ENCODE measurements at regions not wholly inside any gene's neighbourhood (a gene's known extent, or its start where the extent isn't known, plus 50 kb on each side); places are given as distances from the start of the nearest gene placed in this dataset.

- DNase-seq (ENCODE audit: insufficient read length, low spot score), result no peak
- no peak for FAIRE-seq
These were observed 239.4 kb upstream of the CTSO start for GRCh38 chr4:156193106-156193505.

DNA sequence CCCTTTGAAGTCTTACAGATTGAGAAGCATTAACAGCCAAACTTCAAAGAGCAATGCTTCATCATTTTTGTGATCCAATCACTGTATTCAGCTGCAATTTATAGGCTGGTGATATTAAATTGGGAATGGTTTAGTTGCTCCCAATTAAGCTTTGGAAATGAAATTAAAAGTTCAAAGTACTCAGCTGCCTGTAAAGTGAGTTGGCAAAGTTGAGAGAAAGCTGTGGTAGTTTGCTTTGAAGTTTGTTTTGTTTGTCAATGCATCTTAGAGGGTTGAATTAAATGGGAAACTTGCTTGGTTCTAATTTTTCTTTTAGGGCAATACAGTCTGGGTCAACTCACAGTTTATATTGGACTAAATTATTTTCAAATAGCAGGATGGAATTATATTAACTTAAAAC is 238.4 kb upstream of the CTSO start:
- FAIRE-seq (no peak), DNase-seq (ENCODE audit: insufficient read length, low spot score) (no peak)

GRCh38 chr4:156191044-156191781 is 237.5 kb upstream of the CTSO start:
- no peak for FAIRE-seq
- no peak for DNase-seq (ENCODE audit: insufficient read length, low spot score)

DNA sequence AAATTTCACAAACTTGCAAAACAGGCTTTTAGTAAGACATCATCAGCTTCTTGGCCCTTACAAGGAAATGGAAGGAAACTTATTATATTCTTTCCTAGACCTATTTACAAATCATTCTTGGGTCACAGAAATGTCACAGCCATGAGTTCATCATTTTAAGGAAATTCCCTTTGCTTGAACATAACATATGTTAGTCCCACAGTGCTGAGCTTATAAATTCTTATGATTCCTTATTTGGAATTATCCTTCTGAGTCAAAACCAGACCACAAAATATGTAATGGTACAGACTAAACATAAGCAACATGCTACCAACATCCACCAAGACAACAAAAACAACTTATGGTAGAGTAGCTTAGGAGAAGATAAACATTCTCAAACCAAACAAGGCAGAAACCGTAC is 236.9 kb upstream of the CTSO start:
- DNase-seq (ENCODE audit: insufficient read length, low spot score) (no peak), FAIRE-seq (no peak)

- no peak for FAIRE-seq
These were observed 234.9 kb upstream of the CTSO start for GRCh38 chr4:156188596-156188995.

DNA sequence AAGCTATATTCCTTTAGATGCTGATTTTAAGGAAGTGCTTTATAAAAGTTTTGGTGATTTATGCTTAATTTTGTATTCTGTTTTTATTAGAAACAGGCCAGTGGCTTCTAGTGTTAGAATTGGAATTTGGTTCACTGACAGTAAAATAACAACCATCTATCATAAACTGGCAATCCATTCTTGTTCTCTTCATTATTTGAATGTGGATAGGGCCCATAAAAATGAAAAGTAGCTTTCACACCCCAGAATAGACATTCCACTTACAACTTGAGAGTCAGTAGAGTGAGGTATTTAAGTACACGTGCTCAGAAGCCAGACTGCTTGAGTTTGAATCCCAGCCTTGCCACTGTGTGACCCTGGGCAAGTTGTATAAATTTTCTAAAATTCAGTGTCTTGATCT is 232.4 kb upstream of the CTSO start:
- FAIRE-seq (no peak), DNase-seq (ENCODE audit: insufficient read length, low spot score) (no peak)

More at GRCh38 chr4:156188596-156188995, 234.9 kb upstream of the CTSO start:
- no peak for DNase-seq (ENCODE audit: insufficient read length, low spot score)

GRCh38 chr4:156185514-156186055 is 231.9 kb upstream of the CTSO start:
- FAIRE-seq (no peak), DNase-seq (ENCODE audit: insufficient read length, low spot score) (no peak)

DNA sequence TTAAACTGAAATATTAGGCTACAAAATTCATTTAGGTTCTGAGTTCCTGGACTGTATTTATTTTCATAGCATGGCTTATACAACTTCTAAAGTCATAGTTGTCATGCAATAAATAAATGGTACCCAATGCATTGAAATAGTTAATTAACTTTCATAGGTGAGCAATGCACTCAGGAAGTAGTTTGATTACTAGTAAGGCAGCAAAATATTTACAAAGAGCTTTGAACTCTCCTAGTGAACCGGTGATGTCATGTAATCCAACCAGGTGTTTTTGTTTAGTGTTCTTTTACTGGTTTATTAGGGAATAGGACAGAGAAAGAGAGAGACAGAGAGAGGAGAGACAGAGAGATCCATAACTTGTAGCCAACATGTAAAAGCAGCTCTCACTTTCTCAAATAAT is 228.6 kb upstream of the CTSO start:
- no peak for FAIRE-seq
- DNase-seq (ENCODE audit: insufficient read length, low spot score), result no peak

DNA sequence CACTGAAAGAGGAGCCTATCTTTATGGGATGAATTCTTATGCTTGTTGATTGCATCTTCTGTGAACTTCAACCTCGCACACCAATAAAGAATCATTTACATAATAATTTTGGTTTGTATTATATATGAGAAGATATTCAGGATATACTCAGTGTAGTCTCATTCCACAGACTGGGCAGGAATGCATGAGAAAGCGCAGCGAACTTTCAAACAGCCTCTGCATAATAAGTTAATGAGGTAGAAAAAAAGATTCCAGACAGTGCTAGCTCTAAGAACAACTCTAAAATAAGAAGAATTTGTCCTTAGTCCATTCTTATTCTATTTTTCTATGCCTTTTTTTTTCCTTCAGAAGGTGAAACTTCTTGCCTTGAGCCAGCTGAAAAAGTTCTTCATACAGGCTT is 224.3 kb upstream of the CTSO start:
- FAIRE-seq (no peak), DNase-seq (ENCODE audit: insufficient read length, low spot score) (no peak)

DNA sequence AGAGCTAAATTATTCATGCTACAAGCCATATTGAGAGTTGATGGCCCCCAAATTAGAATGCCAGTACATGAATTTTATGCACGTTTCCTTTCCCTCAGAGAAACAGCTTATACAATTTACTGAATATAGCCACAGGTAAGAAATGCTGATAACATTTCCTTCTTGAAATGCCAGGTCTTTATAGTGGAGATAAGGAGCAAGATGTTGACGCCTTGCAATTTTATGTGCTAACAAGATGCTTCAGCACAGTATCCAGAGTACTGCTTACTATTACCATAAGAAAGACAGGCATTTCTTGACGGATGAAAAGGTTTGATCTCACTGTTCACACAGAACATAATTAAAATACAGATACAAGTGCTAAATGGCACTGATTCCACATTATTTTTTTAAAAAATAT is 223.2 kb upstream of the CTSO start:
- FAIRE-seq (no peak), DNase-seq (ENCODE audit: insufficient read length, low spot score) (no peak)

- FAIRE-seq (no peak), DNase-seq (ENCODE audit: insufficient read length, low spot score) (no peak)
These were observed 220.3 kb upstream of the CTSO start for GRCh38 chr4:156173937-156174336.

- DNase-seq (ENCODE audit: insufficient read length, low spot score) (no peak), FAIRE-seq (no peak)
These were observed 219.8 kb upstream of the CTSO start for GRCh38 chr4:156173486-156173885.

DNA sequence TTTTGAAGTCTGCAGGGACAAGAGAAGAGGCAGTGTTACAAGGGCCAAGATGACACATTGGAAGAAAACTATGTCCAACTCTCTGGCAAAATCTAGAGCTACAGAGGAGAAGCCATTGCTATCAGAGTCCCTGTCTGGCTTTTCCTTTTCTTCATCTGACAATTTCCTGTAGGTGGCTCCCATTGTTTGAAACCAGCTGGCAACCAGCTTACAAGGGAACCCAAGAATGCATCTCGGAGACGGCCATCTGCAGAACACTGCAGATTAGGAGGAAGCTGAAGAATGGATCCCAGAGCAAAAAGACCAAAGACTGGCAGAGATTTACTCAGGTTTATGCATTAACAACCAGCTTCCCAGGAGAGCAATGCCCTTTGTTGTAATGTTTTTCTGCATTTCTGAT is 216.2 kb upstream of the CTSO start:
- FAIRE-seq (no peak), DNase-seq (ENCODE audit: insufficient read length, low spot score) (no peak)

- FAIRE-seq (peak; percentile 4), DNase-seq (ENCODE audit: insufficient read length, low spot score) (no peak)
These were observed 215.3 kb upstream of the CTSO start for GRCh38 chr4:156169011-156169410.

DNA sequence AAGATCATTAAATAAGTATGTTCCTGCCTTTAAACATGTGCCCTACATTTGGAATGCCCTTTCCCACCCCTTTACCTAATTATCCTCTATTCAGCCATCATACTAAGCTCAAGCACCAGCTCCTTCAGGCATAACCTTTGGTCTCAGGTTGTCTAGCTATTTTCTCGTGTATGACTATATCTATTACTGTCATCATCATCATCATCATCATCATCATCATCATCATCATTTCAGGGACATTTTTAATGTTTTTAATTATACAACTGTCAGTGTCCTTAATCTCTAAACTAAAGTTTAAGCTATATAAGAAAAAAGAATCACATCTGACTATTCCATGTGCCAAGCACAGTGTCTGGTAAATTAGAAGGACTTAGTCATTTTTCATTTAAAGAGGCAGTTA is 214.6 kb upstream of the CTSO start:
- DNase-seq (ENCODE audit: insufficient read length, low spot score), result no peak
- no peak for FAIRE-seq

DNA sequence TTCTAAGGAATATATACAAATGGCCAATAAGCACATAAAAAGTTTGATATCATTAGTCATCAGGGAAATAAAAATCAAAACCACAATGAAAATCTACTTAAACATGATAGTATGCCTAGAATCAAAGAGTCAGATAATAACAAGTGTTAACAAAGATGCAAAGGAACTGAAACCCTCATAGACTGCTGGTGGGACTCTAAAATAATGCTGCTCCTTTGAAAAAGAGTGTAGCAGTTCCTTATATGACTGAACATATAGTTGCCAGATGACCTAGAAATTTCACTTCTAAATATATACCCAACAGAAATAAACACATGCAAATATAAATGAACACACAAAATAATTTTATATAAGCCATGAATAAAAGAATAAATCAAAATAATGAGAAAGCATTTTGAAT is 205.1 kb upstream of the CTSO start:
- DNase-seq (ENCODE audit: insufficient read length, low spot score), result no peak
- no peak for FAIRE-seq

- FAIRE-seq (no peak), DNase-seq (ENCODE audit: insufficient read length, low spot score) (no peak)
These were observed 201.3 kb upstream of the CTSO start for GRCh38 chr4:156154978-156155377.

DNA sequence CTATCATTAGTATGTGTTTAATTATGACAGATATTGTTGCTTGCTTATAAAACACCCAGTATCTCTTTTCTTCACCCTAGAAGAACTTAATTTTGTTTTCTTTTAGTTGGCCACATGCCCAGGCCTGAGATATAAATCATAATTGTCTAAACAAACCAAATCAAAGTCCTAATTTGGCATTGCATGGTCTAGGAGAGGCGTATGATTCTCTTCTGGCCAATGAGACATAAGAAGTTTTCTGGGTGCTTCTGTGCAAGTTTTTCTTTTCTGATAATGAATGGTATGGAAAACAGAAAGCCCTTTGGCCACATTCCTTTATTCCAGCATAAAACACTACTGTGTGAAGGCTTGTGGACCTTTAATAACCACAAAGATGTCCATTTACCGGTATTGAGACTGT is 192.9 kb upstream of the CTSO start:
- DNase-seq (ENCODE audit: insufficient read length, low spot score) (no peak), FAIRE-seq (no peak)

DNA sequence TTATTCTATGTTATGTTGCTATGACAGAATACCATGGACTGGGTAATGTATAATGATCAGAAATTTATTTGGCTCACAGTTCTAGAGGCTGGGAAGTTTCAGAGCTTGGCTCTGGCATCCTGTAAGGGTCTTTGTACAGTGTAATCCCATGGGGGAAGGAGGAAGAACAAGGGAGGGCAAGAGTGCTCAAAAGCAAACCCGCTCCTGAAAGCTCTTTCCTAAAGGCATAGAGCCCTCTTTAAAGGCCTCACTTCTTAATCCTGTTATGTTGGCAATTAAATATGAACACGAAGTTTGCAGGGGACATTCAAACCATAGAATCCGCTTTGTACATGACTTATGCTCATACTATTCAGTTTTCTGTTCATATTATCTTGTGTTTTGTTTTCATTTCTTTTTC is 191.3 kb upstream of the CTSO start:
- DNase-seq (ENCODE audit: insufficient read length, low spot score), result no peak
- no peak for FAIRE-seq

DNA sequence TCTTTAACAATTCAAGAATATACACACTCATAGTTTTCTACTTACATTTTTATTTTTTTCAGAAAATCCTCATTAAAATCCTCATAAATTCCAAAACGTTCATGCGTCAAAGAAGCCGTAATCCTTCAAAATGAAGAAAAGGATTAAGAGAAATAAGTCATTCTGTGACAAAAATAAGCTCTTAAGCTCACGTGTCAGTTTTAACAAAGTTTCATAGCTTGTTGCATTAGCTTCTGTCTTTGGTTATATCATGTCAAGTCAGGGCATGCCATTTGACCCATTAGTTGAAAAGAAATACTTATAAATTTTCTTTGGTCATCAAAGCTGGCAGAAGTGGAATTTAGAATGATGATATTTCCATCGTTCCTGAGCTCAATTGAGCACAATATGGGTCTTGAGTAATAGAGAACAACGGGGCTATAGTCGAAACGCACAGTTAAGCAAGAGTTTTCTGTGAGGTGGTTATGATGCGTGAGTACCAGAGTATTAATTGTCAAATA is 185.2 kb upstream of the CTSO start:
- DNase-seq (ENCODE audit: insufficient read length, low spot score) (no peak), FAIRE-seq (no peak)

DNA sequence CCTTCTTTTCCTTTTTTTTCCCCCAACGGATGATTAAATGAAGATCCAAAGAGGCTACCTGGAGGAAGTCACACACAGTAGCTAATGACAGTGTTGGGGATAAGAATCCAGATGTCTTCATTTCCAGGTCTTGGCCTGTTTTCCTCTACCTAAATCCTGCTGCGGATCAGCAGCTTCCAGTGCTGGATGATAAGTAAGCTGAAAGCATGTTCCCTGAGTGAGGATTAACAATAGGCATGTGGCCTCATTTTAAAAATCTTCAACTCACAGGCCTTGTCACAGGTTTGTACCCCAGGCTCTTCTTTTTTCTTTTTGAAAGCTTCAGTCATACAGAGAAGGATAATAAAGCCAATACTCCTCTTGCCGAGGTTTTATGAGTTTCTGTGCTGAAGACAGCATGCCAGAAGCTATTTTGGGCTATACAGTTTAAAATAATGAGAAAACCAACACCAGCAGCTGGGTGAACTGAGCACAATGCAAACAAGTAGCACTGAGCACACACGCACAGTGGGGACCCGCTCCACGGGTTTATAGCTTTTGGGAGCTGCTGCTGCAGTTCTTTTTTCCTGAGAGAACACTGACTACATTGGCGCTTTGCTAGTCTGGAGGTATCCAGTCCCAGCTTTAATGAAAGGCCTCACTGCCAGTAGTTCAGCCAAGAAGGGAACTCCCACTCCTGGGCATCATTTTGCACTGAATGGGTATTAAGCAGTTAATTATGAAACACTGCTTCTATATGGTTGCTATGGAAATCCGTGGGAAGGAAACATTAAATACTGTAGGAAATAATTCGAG is 184.2 kb upstream of the CTSO start:
- DNase-seq (ENCODE audit: insufficient read length, low spot score), result no peak
- FAIRE-seq, result no peak

DNA sequence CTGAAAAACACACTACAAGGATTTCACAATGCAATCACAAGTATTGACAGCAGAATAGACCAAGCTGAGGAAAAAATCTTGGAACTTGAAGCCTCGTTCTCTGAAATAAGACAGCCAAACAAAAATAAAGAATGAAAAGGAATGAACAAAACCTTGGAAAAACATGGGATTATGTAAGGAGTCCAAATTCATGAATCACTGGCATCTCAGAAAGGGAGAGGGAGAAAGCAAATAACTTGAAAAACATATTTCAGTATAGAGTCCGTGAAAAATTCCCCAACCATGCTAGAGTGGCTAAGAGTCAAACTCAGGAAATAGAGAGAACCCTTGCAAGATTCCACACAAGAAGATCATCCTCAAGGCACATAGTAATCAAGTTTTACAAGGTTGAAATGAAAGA is 178.5 kb upstream of the CTSO start:
- FAIRE-seq (no peak), DNase-seq (ENCODE audit: insufficient read length, low spot score) (no peak)

All from GM19239 (cell line).